Neural progenitor cell (in vitro differentiated cells): ENCODE measurements at regions not wholly inside any gene's neighbourhood (a gene's known extent, or its start where the extent isn't known, plus 50 kb on each side); places are given as distances from the start of the nearest gene placed in this dataset.
"Not testable (repeated sequence)": the region's sequence is repeated elsewhere in the genome, so short reads cannot be mapped to it uniquely, and the experiment has no call there.

Experiments
- DNase-seq: peaks from one replicate; pipeline ENCODE4 v3.0.0-alpha.2; 2016; ENCODE audit warnings: low spot score
- H2AFZ ChIP-seq: fragments of 200-600 bp; sonication (generic); replicated peaks from 2 replicates; pipeline ENCODE4 v1.6.1; 2016; ENCODE audit warnings: antibody characterized with exemption
- H3F3A ChIP-seq: fragments of 200-600 bp; sonication (generic); 2 replicates; pipeline ENCODE4 v1.6.1; 2016; ENCODE audit warnings: antibody characterized with exemption, low read depth
- H3K27ac ChIP-seq: fragments of 200-600 bp; sonication (generic); 2 replicates; pipeline ENCODE4 v1.5.1; 2016; ENCODE audit warnings: mild to moderate bottlenecking
- H3K27me3 ChIP-seq: fragments of 200-600 bp; sonication (generic); 2 replicates; pipeline ENCODE4 v1.6.1; 2016; ENCODE audit warnings: mild to moderate bottlenecking, moderate library complexity
- H3K36me3 ChIP-seq: fragments of 200-600 bp; sonication (generic); 2 replicates; pipeline ENCODE4 v1.5.1; 2016
- H3K4me1 ChIP-seq: fragments of 200-600 bp; sonication (generic); 2 replicates; pipeline ENCODE4 v1.6.1; 2016; ENCODE audit warnings: mixed run types
- H3K4me2 ChIP-seq: fragments of 200-600 bp; sonication (generic); 2 replicates; pipeline ENCODE4 v1.6.1; 2016
- H3K4me3 ChIP-seq: fragments of 200-600 bp; sonication (generic); 2 replicates; pipeline ENCODE4 v1.5.1; 2016
- H3K79me2 ChIP-seq: fragments of 200-600 bp; sonication (generic); 2 replicates; pipeline ENCODE4 v1.6.1; 2016; ENCODE audit warnings: low read depth
- H3K9ac ChIP-seq: fragments of 200-600 bp; sonication (generic); 2 replicates; pipeline ENCODE4 v1.6.1; 2016
- H3K9me3 ChIP-seq: fragments of 200-600 bp; sonication (generic); 2 replicates; pipeline ENCODE4 v1.5.1; 2016; ENCODE audit warnings: low read depth
- H4K20me1 ChIP-seq: fragments of 200-600 bp; sonication (generic); 2 replicates; pipeline ENCODE4 v1.6.1; 2016; ENCODE audit warnings: low read depth
- H3K27ac Mint-ChIP-seq: 3 replicates; pipeline ENCODE4 v1.8.0; 2021; ENCODE audit warnings: mixed read lengths
- H3K27me3 Mint-ChIP-seq: 2 replicates; pipeline ENCODE4 v1.8.0; 2022; ENCODE audit warnings: low read depth, mild to moderate bottlenecking, inconsistent platforms, moderate library complexity, mixed read lengths; ENCODE audit not compliant: insufficient read depth
- H3K36me3 Mint-ChIP-seq: 3 replicates; pipeline ENCODE4 v1.8.0; 2021; ENCODE audit warnings: mixed read lengths
- H3K4me1 Mint-ChIP-seq: 3 replicates; pipeline ENCODE4 v1.8.0; 2021; ENCODE audit warnings: mixed read lengths
- H3K4me3 Mint-ChIP-seq: 3 replicates; pipeline ENCODE4 v1.8.0; 2021; ENCODE audit warnings: mild to moderate bottlenecking, moderate library complexity, mixed read lengths
- H3K9me3 Mint-ChIP-seq: 3 replicates; pipeline ENCODE4 v1.8.0; 2020; ENCODE audit warnings: mixed read lengths
- CTCF ChIP-seq: fragments of 200-600 bp; sonication (generic); IDR thresholded peaks from 2 replicates; pipeline ENCODE4 v1.5.1; 2017; ENCODE audit warnings: antibody characterized with exemption, mild to moderate bottlenecking
- EZH2 ChIP-seq: fragments of 200-600 bp; sonication (generic); IDR thresholded peaks from 2 replicates; pipeline ENCODE4 v1.6.1; 2017; ENCODE audit warnings: antibody characterized with exemption, mild to moderate bottlenecking, moderate library complexity
- EZH2phosphoT487 ChIP-seq: fragments of 200-600 bp; sonication (generic); IDR thresholded peaks from 2 replicates; pipeline ENCODE4 v1.6.1; 2017; ENCODE audit warnings: antibody characterized with exemption

- no peak for TF ChIP-seq EZH2
- no peak for TF ChIP-seq EZH2phosphoT487
- Mint-ChIP-seq H3K4me1 (peaks cover 40% of the 10 kb centered on the region), H3K4me3 (no peak overlapping the region), H3K27ac (no peak overlapping the region), H3K27me3 (peaks cover 2% of the 10 kb centered on the region), H3K36me3 (no peaks in the 10 kb centered on the region), H3K9me3 (peaks cover 3% of the 10 kb centered on the region)
- Histone ChIP-seq H3K27me3 (no peaks in the 10 kb centered on the region), H3K9ac (no peak overlapping the region), H3K4me3 (no peak overlapping the region), H3K27ac (no peak overlapping the region), H3K79me2 (no peaks in the 10 kb centered on the region), H4K20me1 (no peaks in the 10 kb centered on the region), H3K4me1 (peaks cover 25% of the 10 kb centered on the region), H3F3A (no peaks in the 10 kb centered on the region), H3K36me3 (no peaks in the 10 kb centered on the region), H2AFZ (no peak overlapping the region), H3K9me3 (no peaks in the 10 kb centered on the region), H3K4me2 (no peak overlapping the region)
- DNase-seq, result no peak
Observed at GRCh38 chr4:158958489-158959270, 144.2 kb upstream of the RAPGEF2 start.

GRCh38 chr4:158962393-158962792 is 140.5 kb upstream of the RAPGEF2 start:
- H3K9me3 ChIP-seq, result no peaks in the 10 kb centered on the region
- no peak for DNase-seq
- H3K4me1 ChIP-seq, result peaks cover 28% of the 10 kb centered on the region
- no peak overlapping the region for H3K9ac ChIP-seq
- Mint-ChIP-seq H3K4me3 (peak overlapping the region; percentile 20), H3K9me3 (no peaks in the 10 kb centered on the region), H3K4me1 (peaks cover 60% of the 10 kb centered on the region), H3K36me3 (no peaks in the 10 kb centered on the region), H3K27me3 (no peaks in the 10 kb centered on the region), H3K27ac (peak overlapping the region; percentile 87)
- no peaks in the 10 kb centered on the region for H3F3A ChIP-seq
- peak overlapping the region; percentile 12 for H3K4me2 ChIP-seq
- no peaks in the 10 kb centered on the region for H4K20me1 ChIP-seq
- no peaks in the 10 kb centered on the region for H3K79me2 ChIP-seq
- H2AFZ ChIP-seq, result peak overlapping the region; percentile 29
- H3K36me3 ChIP-seq, result no peaks in the 10 kb centered on the region
- no peak overlapping the region for H3K4me3 ChIP-seq
- TF ChIP-seq CTCF (no peak), EZH2 (no peak), EZH2phosphoT487 (no peak)
- H3K27ac ChIP-seq, result no peak overlapping the region
- H3K27me3 ChIP-seq, result no peaks in the 10 kb centered on the region

GRCh38 chr4:158963282-158963681 is 139.6 kb upstream of the RAPGEF2 start:
- not testable (repeated sequence) for H3K4me3 Mint-ChIP-seq, H4K20me1 ChIP-seq, H3K79me2 ChIP-seq, H3K36me3 ChIP-seq, H3K36me3 Mint-ChIP-seq, H3K27me3 Mint-ChIP-seq, DNase-seq, H2AFZ ChIP-seq, H3K27ac ChIP-seq, H3K27me3 ChIP-seq, H3K4me3 ChIP-seq, H3K9ac ChIP-seq, H3K9me3 Mint-ChIP-seq, H3F3A ChIP-seq, H3K4me2 ChIP-seq, H3K9me3 ChIP-seq
- peaks cover 60% of the 10 kb centered on the region for H3K4me1 Mint-ChIP-seq
- peaks cover 28% of the 10 kb centered on the region for H3K4me1 ChIP-seq
- peak overlapping the region; percentile 91 for H3K27ac Mint-ChIP-seq

GRCh38 chr4:158964114-158964727 is 138.7 kb upstream of the RAPGEF2 start:
- H3K9me3 Mint-ChIP-seq, result no peaks in the 10 kb centered on the region
- TF ChIP-seq EZH2phosphoT487 (no peak), CTCF (no peak), EZH2 (no peak)
- H3K4me1 Mint-ChIP-seq, result peaks cover 60% of the 10 kb centered on the region
- H3K27me3 Mint-ChIP-seq, result no peaks in the 10 kb centered on the region
- no peaks in the 10 kb centered on the region for H3F3A ChIP-seq
- no peaks in the 10 kb centered on the region for H3K79me2 ChIP-seq
- no peaks in the 10 kb centered on the region for H3K9me3 ChIP-seq
- DNase-seq, result no peak
- no peaks in the 10 kb centered on the region for H3K36me3 Mint-ChIP-seq
- H3K36me3 ChIP-seq, result no peaks in the 10 kb centered on the region
- H3K27ac ChIP-seq, result no peak overlapping the region
- no peak overlapping the region for H3K4me3 ChIP-seq
- H4K20me1 ChIP-seq, result no peaks in the 10 kb centered on the region
- no peak overlapping the region for H2AFZ ChIP-seq
- no peak overlapping the region for H3K9ac ChIP-seq
- H3K4me3 Mint-ChIP-seq, result peak overlapping the region; percentile 38
- H3K4me2 ChIP-seq, result no peak overlapping the region
- no peaks in the 10 kb centered on the region for H3K27me3 ChIP-seq
- H3K27ac Mint-ChIP-seq, result peak overlapping the region; percentile 13
- H3K4me1 ChIP-seq, result peaks cover 28% of the 10 kb centered on the region
